AG09319 (cell line): ENCODE measurements at regions not wholly inside any gene's neighbourhood (a gene's known extent, or its start where the extent isn't known, plus 50 kb on each side); places are given as distances from the start of the nearest gene placed in this dataset.

Experiments used
- DNase-seq: peaks from one replicate; pipeline ENCODE4 v3.0.0-alpha.2; 2010; ENCODE audit warnings: low read depth; ENCODE audit errors: extremely low read depth
- CTCF ChIP-seq: IDR thresholded peaks from 2 replicates; pipeline ENCODE4 v1.5.1; 2011; ENCODE audit warnings: low read depth, mild to moderate bottlenecking, inconsistent platforms, low read length, moderate library complexity

GRCh38 chr3:22606461-22606860 is 596.7 kb upstream of the UBE2E2 start:
- DNase-seq, result no peak
- TF ChIP-seq CTCF, result no peak

GRCh38 chr3:22606938-22607337 is 596.2 kb upstream of the UBE2E2 start:
- TF ChIP-seq CTCF, result no peak

GRCh38 chr3:22608093-22608492 is 595.0 kb upstream of the UBE2E2 start:
- DNase-seq, result no peak
- no peak for TF ChIP-seq CTCF

More at GRCh38 chr3:22606938-22607337, 596.2 kb upstream of the UBE2E2 start:
- DNase-seq, result no peak

- no peak for TF ChIP-seq CTCF
- no peak for DNase-seq
Observed at GRCh38 chr3:22608721-22609120, 594.4 kb upstream of the UBE2E2 start.

- no peak for TF ChIP-seq CTCF
- no peak for DNase-seq
Observed at GRCh38 chr3:22609139-22609538, 594.0 kb upstream of the UBE2E2 start.

GRCh38 chr3:22612927-22613326 is 590.2 kb upstream of the UBE2E2 start:
- DNase-seq, result no peak
- no peak for TF ChIP-seq CTCF

GRCh38 chr3:22615790-22616189 is 587.3 kb upstream of the UBE2E2 start:
- TF ChIP-seq CTCF, result no peak
- no peak for DNase-seq
